ENCODE measurements at regions not wholly inside any gene's neighbourhood (a gene's known extent, or its start where the extent isn't known, plus 50 kb on each side); places are given as distances from the start of the nearest gene placed in this dataset.

DNA sequence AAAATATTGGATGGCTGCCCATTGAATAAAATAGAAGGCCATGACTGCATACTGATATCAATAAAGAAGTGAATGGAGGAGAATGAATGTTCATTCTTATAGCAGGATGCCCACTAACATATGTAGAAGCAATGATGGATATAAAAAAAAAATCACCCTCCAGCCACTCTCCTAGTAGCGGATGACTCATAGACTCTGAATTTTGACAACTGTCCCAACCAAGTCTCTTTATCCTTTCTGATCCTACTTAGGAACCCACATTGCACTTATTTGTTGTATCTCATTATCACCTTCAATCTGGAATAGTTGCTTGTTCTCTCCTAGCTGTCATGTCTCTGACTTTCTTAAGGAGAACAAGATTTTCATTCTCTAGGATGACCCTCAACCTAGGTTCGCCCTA is 429.9 kb downstream of the HS3ST3B1 start:
- TF ChIP-seq, protein P1, sequence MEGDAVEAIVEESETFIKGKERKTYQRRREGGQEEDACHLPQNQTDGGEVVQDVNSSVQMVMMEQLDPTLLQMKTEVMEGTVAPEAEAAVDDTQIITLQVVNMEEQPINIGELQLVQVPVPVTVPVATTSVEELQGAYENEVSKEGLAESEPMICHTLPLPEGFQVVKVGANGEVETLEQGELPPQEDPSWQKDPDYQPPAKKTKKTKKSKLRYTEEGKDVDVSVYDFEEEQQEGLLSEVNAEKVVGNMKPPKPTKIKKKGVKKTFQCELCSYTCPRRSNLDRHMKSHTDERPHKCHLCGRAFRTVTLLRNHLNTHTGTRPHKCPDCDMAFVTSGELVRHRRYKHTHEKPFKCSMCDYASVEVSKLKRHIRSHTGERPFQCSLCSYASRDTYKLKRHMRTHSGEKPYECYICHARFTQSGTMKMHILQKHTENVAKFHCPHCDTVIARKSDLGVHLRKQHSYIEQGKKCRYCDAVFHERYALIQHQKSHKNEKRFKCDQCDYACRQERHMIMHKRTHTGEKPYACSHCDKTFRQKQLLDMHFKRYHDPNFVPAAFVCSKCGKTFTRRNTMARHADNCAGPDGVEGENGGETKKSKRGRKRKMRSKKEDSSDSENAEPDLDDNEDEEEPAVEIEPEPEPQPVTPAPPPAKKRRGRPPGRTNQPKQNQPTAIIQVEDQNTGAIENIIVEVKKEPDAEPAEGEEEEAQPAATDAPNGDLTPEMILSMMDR (IDR thresholded peaks at IDR 0.05): no peak
- TF ChIP-seq POLR2A (IDR thresholded peaks at IDR 0.05): no peak
